ENCODE measurements at regions not wholly inside any gene's neighbourhood (a gene's known extent, or its start where the extent isn't known, plus 50 kb on each side); places are given as distances from the start of the nearest gene placed in this dataset.

DNA sequence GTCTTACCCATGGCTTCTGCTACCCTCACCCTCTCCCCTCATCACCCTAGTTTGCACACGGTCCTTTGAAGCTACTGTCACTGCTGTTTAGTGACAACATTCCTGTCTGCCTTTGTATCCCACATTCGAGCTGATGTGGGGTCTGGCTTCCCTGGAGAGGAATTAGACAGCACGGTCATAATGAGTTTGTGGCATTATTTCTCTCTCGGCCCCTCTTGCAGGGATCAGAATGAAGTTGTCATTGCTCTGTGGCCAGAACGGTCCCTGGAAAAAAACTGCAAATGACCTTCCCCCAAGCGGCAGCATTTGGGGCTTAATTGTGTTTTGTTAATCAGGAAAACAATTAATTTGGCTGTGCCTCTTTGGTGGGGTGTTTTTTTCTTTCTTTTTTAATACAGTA is 317.2 kb upstream of the PODXL start:
- no peak for DNase-seq (ENCODE audit: low spot score)
- Histone ChIP-seq H3K4me1 (no peaks in the 10 kb centered on the region), H3K27ac (no peak overlapping the region), H3K9me3 (no peaks in the 10 kb centered on the region), H3K36me3 (no peaks in the 10 kb centered on the region), H3K27me3 (no peaks in the 10 kb centered on the region), H3K4me3 (no peak overlapping the region)
- TF ChIP-seq, protein P1, sequence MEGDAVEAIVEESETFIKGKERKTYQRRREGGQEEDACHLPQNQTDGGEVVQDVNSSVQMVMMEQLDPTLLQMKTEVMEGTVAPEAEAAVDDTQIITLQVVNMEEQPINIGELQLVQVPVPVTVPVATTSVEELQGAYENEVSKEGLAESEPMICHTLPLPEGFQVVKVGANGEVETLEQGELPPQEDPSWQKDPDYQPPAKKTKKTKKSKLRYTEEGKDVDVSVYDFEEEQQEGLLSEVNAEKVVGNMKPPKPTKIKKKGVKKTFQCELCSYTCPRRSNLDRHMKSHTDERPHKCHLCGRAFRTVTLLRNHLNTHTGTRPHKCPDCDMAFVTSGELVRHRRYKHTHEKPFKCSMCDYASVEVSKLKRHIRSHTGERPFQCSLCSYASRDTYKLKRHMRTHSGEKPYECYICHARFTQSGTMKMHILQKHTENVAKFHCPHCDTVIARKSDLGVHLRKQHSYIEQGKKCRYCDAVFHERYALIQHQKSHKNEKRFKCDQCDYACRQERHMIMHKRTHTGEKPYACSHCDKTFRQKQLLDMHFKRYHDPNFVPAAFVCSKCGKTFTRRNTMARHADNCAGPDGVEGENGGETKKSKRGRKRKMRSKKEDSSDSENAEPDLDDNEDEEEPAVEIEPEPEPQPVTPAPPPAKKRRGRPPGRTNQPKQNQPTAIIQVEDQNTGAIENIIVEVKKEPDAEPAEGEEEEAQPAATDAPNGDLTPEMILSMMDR (IDR thresholded peaks at IDR 0.05) = no peak

DNA sequence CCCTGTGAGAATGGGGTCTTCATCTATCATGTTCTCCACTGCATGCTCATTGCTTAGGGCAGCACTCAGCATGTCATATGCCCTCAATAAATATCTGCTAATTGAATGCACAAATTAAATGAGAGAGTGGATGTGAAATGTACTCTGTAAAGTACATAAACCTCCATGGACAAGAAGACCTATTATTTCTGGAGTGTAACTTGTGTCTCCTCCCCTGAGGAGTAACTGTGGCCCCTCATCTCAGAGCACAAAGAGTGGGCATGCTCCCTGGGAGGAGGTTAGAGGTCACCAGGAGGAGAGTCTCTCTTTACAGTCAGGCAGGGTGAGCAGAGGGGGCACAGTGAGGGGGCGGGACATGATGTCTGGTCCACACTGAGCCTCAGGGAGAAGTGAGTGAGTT is 313.6 kb upstream of the PODXL start:
- H3K4me3 ChIP-seq = no peak overlapping the region
- H3K36me3 ChIP-seq = no peaks in the 10 kb centered on the region
- H3K27ac ChIP-seq = no peak overlapping the region
- TF ChIP-seq, protein P1 (IDR thresholded peaks at IDR 0.05) = no peak
- H3K27me3 ChIP-seq = no peaks in the 10 kb centered on the region
- H3K9me3 ChIP-seq = no peaks in the 10 kb centered on the region
- no peaks in the 10 kb centered on the region for H3K4me1 ChIP-seq
- no peak for DNase-seq (ENCODE audit: low spot score)

DNA sequence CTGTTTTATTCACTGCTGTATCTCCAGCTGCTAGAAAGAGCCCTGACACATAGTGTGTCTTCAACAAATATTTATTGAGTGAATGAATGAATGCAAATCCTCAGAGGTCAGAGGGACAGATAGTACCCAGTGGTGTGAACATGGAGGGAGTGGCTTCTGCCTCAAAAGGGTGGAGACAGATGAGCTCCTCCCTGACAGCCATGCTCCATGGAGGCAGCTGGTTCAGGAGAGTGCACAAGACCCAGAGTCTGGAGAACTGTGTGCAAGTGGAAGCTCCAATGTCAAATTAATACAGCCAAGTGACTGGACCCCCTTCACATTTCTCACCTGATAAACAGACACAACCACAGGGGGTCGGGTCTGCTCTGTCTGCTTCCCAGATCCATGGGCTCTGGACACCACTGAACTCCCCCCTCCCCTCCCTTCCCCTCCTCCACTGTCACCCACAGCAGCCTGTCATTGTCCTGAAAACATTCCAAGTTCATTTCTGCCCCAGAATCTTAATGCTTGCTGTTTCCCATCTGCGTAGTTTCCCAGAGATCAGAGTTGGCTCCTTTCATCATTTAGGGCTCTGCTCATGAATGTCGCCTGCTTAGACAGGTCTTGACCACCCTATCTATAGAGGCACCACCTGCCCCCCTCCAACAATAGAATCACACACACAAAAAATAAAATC is 312.9 kb upstream of the PODXL start:
- H3K4me3 ChIP-seq = no peak overlapping the region
- no peak for DNase-seq (ENCODE audit: low spot score)
- no peaks in the 10 kb centered on the region for H3K27me3 ChIP-seq

DNA sequence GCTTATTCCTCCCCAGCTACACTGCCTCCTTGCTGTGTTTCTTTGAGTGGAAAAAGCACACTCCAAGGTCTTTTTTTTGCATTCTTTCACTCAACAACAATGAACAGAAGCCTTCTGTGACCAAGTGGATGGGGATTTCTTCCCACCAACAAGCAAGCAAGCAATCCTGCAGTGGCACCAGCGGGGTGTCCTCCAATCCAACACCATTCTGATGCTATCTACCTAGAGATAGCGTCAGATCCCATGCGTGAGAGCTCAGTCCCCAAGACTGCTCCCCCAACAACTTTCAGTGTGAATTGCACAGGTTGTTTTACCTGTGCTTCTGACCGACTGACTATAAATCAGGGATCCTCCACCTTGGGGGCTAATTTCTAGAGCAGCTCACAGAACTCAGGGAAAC is 311.0 kb upstream of the PODXL start:
- H3K36me3 ChIP-seq = no peaks in the 10 kb centered on the region
- no peaks in the 10 kb centered on the region for H3K9me3 ChIP-seq
- H3K27me3 ChIP-seq = no peaks in the 10 kb centered on the region
- no peak for DNase-seq (ENCODE audit: low spot score)
- TF ChIP-seq, protein P1 (IDR thresholded peaks at IDR 0.05) = no peak
- H3K4me1 ChIP-seq = no peaks in the 10 kb centered on the region
- no peak overlapping the region for H3K4me3 ChIP-seq
- H3K27ac ChIP-seq = no peak overlapping the region

More for the DNA sequence above, 312.9 kb upstream of the PODXL start:
- TF ChIP-seq, protein P1 (IDR thresholded peaks at IDR 0.05) = no peak
- no peaks in the 10 kb centered on the region for H3K4me1 ChIP-seq
- no peaks in the 10 kb centered on the region for H3K9me3 ChIP-seq
- H3K27ac ChIP-seq = no peak overlapping the region
- H3K36me3 ChIP-seq = no peaks in the 10 kb centered on the region

DNA sequence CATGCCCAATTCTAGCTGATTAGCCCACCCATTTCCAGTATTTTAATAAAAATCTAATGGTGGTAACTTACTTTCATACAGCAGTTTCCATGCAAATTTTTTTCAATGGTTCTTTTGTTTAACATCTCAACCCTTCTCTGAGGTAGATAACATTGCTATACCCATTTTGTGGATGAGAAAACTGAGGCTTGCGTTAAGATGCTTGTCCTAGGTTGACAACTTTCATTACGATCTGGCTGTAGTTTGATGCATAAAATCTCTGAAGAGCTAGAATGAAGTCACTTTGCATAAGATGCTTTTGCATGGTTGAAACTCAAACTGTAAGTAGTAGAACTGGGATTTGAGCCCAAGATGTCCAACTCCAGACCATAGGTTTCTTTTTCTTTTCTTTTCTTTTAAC is 309.5 kb upstream of the PODXL start:
- DNase-seq (ENCODE audit: low spot score) = no peak
- no peaks in the 10 kb centered on the region for H3K4me1 ChIP-seq
- no peak overlapping the region for H3K4me3 ChIP-seq
- H3K36me3 ChIP-seq = no peaks in the 10 kb centered on the region
- no peaks in the 10 kb centered on the region for H3K9me3 ChIP-seq
- no peak overlapping the region for H3K27ac ChIP-seq
- no peaks in the 10 kb centered on the region for H3K27me3 ChIP-seq
- TF ChIP-seq, protein P1 (IDR thresholded peaks at IDR 0.05) = no peak

Data from right atrium auricular region (tissue), 2 donors.